IgD-negative memory B cell (primary cell): ENCODE measurements at regions not wholly inside any gene's neighbourhood (a gene's known extent, or its start where the extent isn't known, plus 50 kb on each side); places are given as distances from the start of the nearest gene placed in this dataset.
"Not testable (repeated sequence)": the region's sequence is repeated elsewhere in the genome, so short reads cannot be mapped to it uniquely, and the experiment has no call there.

Experiments
- H3K27ac Mint-ChIP-seq, 3 donors: one replicate each; pipeline ENCODE4 v1.8.0; 2020 to 2022; ENCODE audit warnings: mild to moderate bottlenecking in 3 of 3, mixed read lengths in 3 of 3, moderate library complexity in 1 of 3
- H3K27me3 Mint-ChIP-seq: one replicate; pipeline ENCODE4 v1.8.0; 2021; ENCODE audit warnings: mixed read lengths
- H3K36me3 Mint-ChIP-seq: one replicate; pipeline ENCODE4 v1.8.0; 2020; ENCODE audit warnings: mild to moderate bottlenecking, mixed read lengths
- H3K4me1 Mint-ChIP-seq, 3 donors: one replicate each; pipeline ENCODE4 v1.8.0; 2020 to 2022; ENCODE audit warnings: mixed read lengths in 3 of 3, mild to moderate bottlenecking in 1 of 3
- H3K4me3 Mint-ChIP-seq, 4 donors: one replicate each; pipeline ENCODE4 v1.8.0; 2020 to 2022; ENCODE audit warnings: mild to moderate bottlenecking in 4 of 4, mixed read lengths in 4 of 4, moderate library complexity in 3 of 4
- H3K9me3 Mint-ChIP-seq, 3 donors: one replicate each; pipeline ENCODE4 v1.8.0; 2020 to 2021; ENCODE audit warnings: mixed read lengths in 3 of 3, mild to moderate bottlenecking in 1 of 3

DNA sequence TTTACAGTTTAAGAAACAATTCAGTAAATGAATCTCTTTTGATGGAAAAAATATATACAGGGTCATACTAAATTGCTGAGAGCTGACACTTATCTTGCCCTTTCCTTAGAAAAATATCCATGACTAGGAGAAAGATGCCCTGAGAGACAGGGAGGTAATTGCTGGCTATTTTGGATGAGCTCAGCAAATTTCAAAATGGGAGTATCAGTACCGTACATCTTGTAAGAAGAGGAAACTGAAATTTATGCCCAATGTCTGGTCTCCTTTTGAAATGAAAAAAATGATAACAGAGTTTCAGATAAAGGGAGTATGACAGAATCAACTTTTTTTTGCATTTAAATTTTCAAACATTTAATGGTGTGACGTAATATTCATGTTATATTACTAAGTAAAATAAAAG, 415.8 kb upstream of the CDH10 start:
- Mint-ChIP-seq H3K4me3 (no peak overlapping the region), H3K9me3 (peaks cover 2 to 4% (median 2%) of the 10 kb centered on the region in 3 donors), H3K4me1 (no peaks in the 10 kb centered on the region), H3K36me3 (no peaks in the 10 kb centered on the region), H3K27me3 (no peaks in the 10 kb centered on the region), H3K27ac (no peak overlapping the region)

DNA sequence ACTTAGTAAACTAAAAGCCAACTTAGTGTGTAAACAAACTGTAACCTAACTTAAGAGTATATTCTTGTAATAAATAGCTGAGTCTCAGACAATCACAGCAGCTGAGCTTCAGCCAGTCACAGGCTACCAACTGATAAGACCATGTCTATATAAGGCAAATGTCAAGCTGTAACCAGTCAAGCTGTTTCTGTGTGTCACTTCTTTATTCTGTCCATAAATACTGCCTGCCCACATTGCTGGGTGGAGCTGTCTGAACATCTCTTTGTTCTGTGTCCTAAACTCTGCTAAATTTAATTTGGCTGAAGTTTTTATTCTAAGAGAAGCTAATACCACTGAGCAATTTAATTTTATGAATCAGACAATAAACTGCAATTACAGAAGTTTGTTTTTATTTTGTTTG, 412.1 kb upstream of the CDH10 start:
- Mint-ChIP-seq H3K36me3 (no peaks in the 10 kb centered on the region), H3K4me1 (no peaks in the 10 kb centered on the region), H3K9me3 (peaks cover 0 to 10% (median 2%) of the 10 kb centered on the region in 3 donors), H3K27ac (no peak overlapping the region), H3K4me3 (no peak overlapping the region), H3K27me3 (no peaks in the 10 kb centered on the region)

DNA sequence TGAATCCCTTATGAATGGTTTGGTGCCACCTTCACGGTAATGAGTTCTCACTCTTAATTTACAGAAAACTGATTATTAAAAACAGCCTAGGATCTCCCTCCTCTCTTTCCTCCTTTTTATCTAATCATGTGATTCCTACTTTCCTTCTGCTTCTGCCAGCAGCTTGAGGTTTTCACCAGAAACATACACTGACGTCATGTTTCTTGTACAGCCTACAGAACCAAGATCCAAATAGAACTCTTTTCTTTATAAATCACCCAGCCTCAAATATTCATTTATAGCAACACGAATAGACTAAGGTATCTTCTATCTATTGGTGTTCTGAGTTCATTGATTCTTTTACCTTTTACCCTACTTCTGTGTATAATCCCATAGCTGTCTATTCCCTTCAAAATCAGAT, 388.9 kb upstream of the CDH10 start:
- no peaks in the 10 kb centered on the region for H3K27me3 Mint-ChIP-seq
- no peaks in the 10 kb centered on the region for H3K36me3 Mint-ChIP-seq
- no peak overlapping the region for H3K27ac Mint-ChIP-seq
- H3K4me3 Mint-ChIP-seq, result no peak overlapping the region
- peaks cover 4 to 8% (median 6%) of the 10 kb centered on the region in 3 donors for H3K9me3 Mint-ChIP-seq
- H3K4me1 Mint-ChIP-seq, result no peaks in the 10 kb centered on the region

DNA sequence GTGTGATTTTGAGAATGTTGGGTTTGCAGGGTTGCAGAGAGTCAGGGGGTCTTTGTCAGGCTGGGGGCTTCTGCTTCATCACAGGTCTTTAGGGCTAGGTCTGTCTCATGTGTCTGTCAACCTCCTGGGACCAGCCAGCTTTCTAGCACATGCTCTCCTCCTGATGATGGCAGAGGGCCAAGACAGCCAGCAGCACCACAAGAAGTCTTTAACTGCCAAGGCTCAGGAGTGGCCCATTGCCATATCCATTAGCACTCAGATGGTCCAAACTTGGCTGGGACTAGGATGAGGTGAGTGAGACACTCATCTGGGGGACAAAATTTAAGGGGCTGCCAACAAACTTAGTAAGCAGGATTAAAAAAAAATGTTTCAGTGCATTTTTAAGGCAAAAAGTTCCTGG, 384.2 kb upstream of the CDH10 start:
- peaks cover 5 to 19% (median 6%) of the 10 kb centered on the region in 3 donors for H3K9me3 Mint-ChIP-seq
- H3K27ac Mint-ChIP-seq, result no peak overlapping the region
- H3K27me3 Mint-ChIP-seq, result no peaks in the 10 kb centered on the region
- no peak overlapping the region for H3K4me3 Mint-ChIP-seq
- H3K36me3 Mint-ChIP-seq, result no peaks in the 10 kb centered on the region
- H3K4me1 Mint-ChIP-seq, result no peaks in the 10 kb centered on the region

DNA sequence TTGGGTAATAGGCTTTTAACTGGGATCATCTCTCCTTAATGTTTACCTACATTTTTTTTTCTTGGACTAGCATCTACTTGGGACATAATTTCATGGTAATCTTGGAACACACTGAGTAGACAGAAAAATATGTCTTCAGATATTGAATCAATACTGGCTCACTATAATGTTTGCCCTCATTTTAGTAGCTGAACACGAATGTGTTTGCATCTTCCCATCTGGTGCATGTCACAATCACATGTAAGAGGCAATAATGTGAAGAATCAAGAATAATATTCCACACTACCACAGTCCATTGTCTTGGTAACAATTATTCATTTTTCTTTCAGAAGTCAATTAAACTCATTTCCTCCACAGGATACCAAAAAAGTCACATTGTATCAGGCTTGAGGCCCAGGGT, 382.7 kb upstream of the CDH10 start:
- H3K27ac Mint-ChIP-seq, result no peak overlapping the region
- H3K4me3 Mint-ChIP-seq, result no peak overlapping the region
- no peaks in the 10 kb centered on the region for H3K27me3 Mint-ChIP-seq
- no peaks in the 10 kb centered on the region for H3K4me1 Mint-ChIP-seq
- peaks cover 2 to 17% (median 4%) of the 10 kb centered on the region in 3 donors for H3K9me3 Mint-ChIP-seq
- no peaks in the 10 kb centered on the region for H3K36me3 Mint-ChIP-seq

DNA sequence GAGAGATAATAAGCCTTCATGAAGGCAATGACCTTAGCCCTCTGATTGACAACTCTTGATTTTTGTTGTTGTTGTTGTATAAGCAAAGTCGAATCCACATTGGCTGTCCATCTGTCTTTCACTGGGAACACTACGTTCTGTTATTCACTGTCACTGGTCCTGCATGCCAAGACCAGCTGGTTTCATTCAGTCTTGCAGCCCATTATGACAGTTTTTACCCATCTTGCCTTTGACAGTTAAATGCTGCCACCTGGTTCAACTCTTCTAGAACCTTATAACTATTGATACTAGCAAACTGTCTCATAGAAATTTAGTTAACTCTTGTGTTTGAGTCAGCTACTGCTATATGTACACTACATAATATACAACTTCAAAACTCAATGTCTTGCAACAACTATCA, 382.3 kb upstream of the CDH10 start:
- H3K27me3 Mint-ChIP-seq, result no peaks in the 10 kb centered on the region
- H3K4me3 Mint-ChIP-seq, result no peak overlapping the region
- no peak overlapping the region for H3K27ac Mint-ChIP-seq
- H3K9me3 Mint-ChIP-seq, result peaks cover 2 to 15% (median 4%) of the 10 kb centered on the region in 3 donors
- no peaks in the 10 kb centered on the region for H3K36me3 Mint-ChIP-seq
- H3K4me1 Mint-ChIP-seq, result no peaks in the 10 kb centered on the region

DNA sequence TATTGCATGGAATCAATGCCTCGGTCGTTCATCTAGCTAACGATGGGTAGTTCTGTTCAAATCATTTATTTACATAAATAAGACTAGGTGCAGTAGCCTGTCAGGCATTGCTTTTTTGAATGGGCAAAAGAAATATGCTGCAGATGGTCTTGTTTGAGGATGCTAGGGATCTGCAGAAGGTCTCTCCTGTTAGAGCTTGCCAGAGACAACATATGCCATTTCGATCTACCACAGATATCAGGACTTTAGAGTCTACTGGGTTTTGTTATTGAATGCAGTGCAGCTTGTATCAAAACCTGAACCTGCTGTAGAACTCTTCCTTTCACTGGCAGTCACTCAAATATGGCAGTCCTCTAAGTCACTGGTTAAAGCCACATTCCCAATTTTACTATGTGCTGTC, 381.1 kb upstream of the CDH10 start:
- Mint-ChIP-seq H3K27me3 (no peaks in the 10 kb centered on the region), H3K9me3 (peaks cover 5 to 15% (median 7%) of the 10 kb centered on the region in 3 donors), H3K4me1 (no peaks in the 10 kb centered on the region), H3K4me3 (no peak overlapping the region), H3K36me3 (no peaks in the 10 kb centered on the region), H3K27ac (no peak overlapping the region)

DNA sequence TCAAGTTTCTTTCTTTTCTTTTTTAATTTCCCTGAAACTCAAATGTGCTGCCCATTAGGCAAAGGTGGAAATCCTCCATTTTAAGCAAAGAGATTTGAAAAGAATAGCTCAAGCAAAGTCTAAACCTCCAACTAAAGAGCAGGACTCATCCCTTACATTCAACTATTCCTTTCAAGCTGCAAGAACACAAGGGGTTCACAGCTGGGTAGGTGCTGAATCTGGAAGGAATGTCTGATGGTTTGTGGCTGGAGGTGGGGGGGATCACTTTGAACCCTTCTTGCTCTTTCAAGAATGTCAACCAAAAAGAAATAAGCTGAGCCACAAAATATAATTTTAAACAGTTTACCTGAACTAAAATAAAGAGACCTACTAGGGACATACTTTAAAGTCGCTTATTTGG, 375.7 kb upstream of the CDH10 start:
- Mint-ChIP-seq H3K27ac (no peak overlapping the region), H3K27me3 (no peaks in the 10 kb centered on the region), H3K36me3 (no peaks in the 10 kb centered on the region), H3K4me3 (no peak overlapping the region), H3K9me3 (peaks cover 2 to 15% (median 5%) of the 10 kb centered on the region in 3 donors), H3K4me1 (no peaks in the 10 kb centered on the region)

DNA sequence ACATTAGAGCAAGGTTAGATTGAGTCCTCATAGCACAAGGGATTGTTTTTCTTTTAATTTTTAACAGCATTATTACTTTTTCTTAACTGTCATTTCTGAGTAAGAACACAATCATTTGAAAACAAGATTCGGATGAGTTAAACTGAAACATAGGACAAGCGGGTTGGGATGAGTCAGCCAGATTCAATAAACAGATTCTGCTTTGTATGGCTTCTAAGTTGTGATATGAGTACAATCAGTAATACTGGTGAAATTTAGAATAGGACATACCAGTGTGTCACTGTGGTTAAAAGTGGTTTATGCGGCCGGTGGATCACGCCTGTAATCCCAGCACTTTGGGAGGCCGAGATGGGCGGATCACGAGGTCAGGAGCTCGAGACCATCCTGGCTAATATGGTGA, 364.3 kb upstream of the CDH10 start:
- no peaks in the 10 kb centered on the region for H3K36me3 Mint-ChIP-seq
- no peak overlapping the region for H3K4me3 Mint-ChIP-seq
- H3K4me1 Mint-ChIP-seq, result no peaks in the 10 kb centered on the region
- no peaks in the 10 kb centered on the region for H3K27me3 Mint-ChIP-seq
- no peak overlapping the region for H3K27ac Mint-ChIP-seq
- H3K9me3 Mint-ChIP-seq, result peaks cover 0 to 8% (median 3%) of the 10 kb centered on the region in 3 donors

DNA sequence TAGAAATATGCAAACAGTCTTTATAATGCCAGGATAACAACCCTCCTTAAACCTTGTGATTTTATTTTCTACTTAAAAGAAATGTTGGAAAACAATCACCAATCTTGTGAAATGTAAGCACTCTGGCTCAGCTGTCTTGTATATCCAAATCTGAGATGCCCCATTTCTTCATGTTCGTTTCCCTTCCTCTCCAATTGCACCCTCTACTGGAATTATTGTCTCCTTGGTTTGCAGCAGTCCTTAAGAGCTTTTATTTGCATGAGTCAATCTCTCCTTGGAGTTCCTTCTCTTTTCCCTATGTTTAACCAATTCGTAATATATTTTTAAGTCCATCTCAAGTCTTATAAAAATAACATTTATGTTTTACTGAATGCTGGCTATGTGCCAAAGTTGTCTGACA, 362.0 kb upstream of the CDH10 start:
- Mint-ChIP-seq H3K4me1 (no peaks in the 10 kb centered on the region), H3K27me3 (no peaks in the 10 kb centered on the region), H3K36me3 (no peaks in the 10 kb centered on the region), H3K4me3 (no peak overlapping the region), H3K27ac (no peak overlapping the region), H3K9me3 (peaks cover 0 to 6% (median 4%) of the 10 kb centered on the region in 3 donors)

DNA sequence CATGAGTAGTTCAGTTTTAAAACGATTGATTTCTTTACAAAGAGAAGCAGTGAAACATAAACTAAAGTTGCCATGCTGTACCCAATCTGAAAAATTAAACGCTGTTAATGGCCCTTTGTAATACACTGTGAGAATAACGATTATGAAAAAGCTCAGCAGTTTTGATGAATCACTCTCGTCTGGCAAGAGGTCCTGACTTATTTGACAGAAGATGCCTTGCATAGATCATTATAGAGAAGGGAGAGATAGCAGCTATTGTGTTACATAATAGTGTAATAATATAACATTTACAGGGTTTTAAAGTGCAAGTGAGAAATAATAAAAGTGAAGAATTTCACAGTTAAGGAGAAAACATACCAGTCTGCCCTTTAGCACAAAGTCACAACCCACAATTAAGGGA, 361.5 kb upstream of the CDH10 start:
- Mint-ChIP-seq H3K27me3 (no peaks in the 10 kb centered on the region), H3K4me1 (no peaks in the 10 kb centered on the region), H3K36me3 (no peaks in the 10 kb centered on the region), H3K27ac (no peak overlapping the region), H3K4me3 (no peak overlapping the region), H3K9me3 (peaks cover 0 to 6% (median 4%) of the 10 kb centered on the region in 3 donors)

DNA sequence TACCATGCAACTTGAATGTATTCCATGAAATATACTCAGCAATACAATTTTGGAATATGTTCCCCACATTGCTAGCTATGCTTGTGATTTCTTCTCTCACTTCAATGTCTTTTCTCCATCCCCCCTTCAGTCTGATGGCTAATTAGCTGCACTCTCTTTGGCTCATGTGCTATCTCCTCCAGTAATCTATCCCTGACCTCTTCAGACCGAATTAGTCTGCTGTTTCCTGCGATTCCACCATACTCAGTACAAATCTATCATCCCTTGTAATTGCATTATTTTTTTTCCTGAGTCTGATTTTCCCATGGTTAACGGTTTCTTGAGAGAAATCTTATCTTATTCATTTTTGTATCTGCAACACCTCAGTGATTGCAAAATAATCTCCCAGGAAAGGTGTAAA, 360.7 kb upstream of the CDH10 start:
- Mint-ChIP-seq H3K9me3 (peaks cover 0 to 6% (median 4%) of the 10 kb centered on the region in 3 donors), H3K4me3 (no peak overlapping the region), H3K36me3 (no peaks in the 10 kb centered on the region), H3K27ac (no peak overlapping the region), H3K27me3 (no peaks in the 10 kb centered on the region), H3K4me1 (no peaks in the 10 kb centered on the region)

DNA sequence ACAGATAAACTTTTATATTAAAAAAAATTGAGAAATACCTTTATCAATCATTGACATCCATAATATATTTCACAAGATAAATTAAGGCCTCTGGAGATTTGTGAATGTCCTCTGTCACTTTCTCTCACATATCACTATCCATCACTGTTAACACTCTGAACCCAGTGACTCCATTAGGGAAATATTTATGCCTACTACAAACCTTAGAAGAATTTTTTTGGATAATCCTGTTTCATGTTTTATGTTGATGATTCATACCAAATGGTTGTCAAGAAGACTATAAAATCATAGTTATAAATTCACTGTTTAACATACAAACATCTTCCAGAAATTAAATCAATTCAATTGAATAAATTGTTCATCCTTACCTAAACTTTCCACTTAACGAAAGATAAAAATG, 357.6 kb upstream of the CDH10 start:
- no peak overlapping the region for H3K27ac Mint-ChIP-seq
- H3K36me3 Mint-ChIP-seq, result no peaks in the 10 kb centered on the region
- H3K4me3 Mint-ChIP-seq, result no peak overlapping the region
- no peaks in the 10 kb centered on the region for H3K27me3 Mint-ChIP-seq
- H3K9me3 Mint-ChIP-seq, result peaks cover 2 to 6% (median 5%) of the 10 kb centered on the region in 3 donors
- no peaks in the 10 kb centered on the region for H3K4me1 Mint-ChIP-seq

DNA sequence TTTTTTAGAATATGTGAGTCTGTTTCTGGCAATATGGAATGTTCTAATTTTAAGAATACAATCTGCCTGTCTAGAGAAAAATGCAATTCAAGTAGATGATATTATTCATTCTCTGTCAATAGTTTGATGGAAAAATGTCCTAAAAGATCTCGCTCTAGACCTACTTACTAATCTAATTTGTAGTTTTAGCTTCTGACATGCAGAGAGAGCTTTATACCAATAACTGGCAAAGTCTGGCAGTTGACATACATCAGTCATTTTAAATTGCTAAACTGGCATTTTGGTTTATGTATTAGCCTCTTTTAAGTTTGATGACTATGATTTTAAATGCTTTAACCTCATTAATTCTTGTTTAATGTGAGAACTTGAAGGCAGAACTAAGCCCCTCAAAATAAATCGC, 355.0 kb upstream of the CDH10 start:
- H3K4me1 Mint-ChIP-seq, result no peaks in the 10 kb centered on the region
- H3K4me3 Mint-ChIP-seq, result no peak overlapping the region
- no peaks in the 10 kb centered on the region for H3K27me3 Mint-ChIP-seq
- H3K27ac Mint-ChIP-seq, result no peak overlapping the region
- no peaks in the 10 kb centered on the region for H3K36me3 Mint-ChIP-seq
- peaks cover 2 to 15% (median 3%) of the 10 kb centered on the region in 3 donors for H3K9me3 Mint-ChIP-seq

DNA sequence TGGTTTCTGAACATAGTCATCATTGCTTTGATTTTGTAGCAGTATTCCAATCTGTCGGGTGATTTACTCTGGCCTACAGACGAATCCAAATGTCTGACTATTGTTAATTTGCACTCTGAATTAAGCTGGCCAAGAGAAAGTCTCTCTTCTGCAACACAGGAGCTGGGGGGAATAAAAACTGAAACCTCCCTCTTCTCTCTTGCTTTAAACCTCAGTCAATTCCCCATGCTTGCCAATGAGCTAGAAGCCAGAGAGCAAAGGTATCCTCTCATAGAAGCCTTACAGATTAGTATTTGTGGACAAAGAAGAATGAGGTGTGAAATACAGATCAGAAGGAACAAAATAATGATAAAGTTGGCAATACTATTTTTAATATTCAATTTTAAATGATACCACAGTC, 353.9 kb upstream of the CDH10 start:
- Mint-ChIP-seq H3K4me3 (no peak overlapping the region), H3K4me1 (no peaks in the 10 kb centered on the region), H3K9me3 (peaks cover 2 to 19% (median 3%) of the 10 kb centered on the region in 3 donors), H3K27ac (no peak overlapping the region), H3K27me3 (no peaks in the 10 kb centered on the region), H3K36me3 (no peaks in the 10 kb centered on the region)

DNA sequence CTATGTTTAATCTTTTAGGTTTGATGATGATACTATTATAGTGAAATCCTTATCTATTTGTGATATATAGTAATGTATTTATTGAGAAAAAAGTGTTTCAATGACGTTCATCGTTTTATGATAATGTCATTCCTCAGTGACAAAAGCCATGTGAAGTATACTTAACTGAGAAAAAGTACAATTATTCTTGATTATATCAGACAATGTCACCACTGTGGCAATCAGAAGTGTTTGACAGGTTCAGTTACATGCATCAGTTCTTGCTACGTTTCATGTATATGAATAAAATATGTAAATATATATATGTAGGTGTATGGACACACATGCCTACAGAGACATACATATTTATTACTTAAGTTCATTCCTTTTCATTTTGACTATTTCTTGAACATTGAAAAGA, 341.5 kb upstream of the CDH10 start:
- H3K4me1 Mint-ChIP-seq, result no peaks in the 10 kb centered on the region
- H3K4me3 Mint-ChIP-seq, result no peak overlapping the region
- no peaks in the 10 kb centered on the region for H3K36me3 Mint-ChIP-seq
- no peak overlapping the region for H3K27ac Mint-ChIP-seq
- no peaks in the 10 kb centered on the region for H3K27me3 Mint-ChIP-seq
- peaks cover 0 to 4% (median 0%) of the 10 kb centered on the region in 3 donors for H3K9me3 Mint-ChIP-seq

DNA sequence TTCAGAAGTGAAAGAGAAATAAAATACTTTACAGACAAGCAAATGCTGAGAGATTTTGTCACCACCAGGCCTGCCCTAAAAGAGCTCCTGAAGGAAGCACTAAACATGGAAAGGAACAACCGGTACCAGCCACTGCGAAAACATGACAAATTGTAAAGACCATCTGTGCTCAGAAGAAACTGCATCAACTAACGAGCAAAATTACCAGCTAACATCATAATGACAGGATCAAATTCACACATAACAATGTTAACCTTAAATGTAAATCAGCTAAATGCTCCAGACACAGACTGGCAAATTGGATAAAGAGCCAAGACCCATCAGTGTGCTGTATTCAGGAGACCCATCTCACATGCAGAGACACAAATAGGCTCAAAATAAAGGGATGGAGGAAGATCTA, 333.8 kb upstream of the CDH10 start:
- H3K27ac Mint-ChIP-seq, H3K4me1 Mint-ChIP-seq, H3K27me3 Mint-ChIP-seq, H3K4me3 Mint-ChIP-seq, H3K36me3 Mint-ChIP-seq: not testable (repeated sequence)
- H3K9me3 Mint-ChIP-seq, result peaks cover 2 to 13% (median 2%) of the 10 kb centered on the region in 3 donors
